ENCODE measurements at regions not wholly inside any gene's neighbourhood (a gene's known extent, or its start where the extent isn't known, plus 50 kb on each side); places are given as distances from the start of the nearest gene placed in this dataset.

DNA sequence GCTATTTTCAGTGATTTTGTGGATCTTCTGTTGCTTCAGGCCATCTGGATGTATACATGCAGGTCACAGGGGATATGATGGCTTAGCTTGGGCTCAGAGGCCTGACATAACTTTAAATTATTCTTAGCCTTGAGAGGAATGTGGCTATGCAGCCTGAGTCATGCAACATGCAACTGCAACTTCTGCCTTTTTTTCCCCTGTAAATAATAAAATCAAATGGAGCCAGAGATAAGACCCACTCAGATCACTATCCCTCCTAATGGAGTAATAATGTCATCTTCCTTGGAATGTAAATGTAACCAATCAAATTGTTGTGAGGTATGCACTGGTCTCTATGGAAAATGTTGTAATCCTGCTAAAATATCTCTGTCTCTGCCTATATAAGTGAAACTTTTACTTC lies 54.9 kb downstream of the MAGEB17 start:
- no peak overlapping the region for H3K27ac ChIP-seq
- H3K9me3 ChIP-seq (ENCODE audit: severe bottlenecking) = peaks cover 2% of the 10 kb centered on the region
- H3K27me3 ChIP-seq (ENCODE audit: insufficient read depth, low read depth, severe bottlenecking) = peaks cover 9% of the 10 kb centered on the region
- H3K4me3 ChIP-seq (ENCODE audit: low read depth, low read length) = no peak overlapping the region
- H3K36me3 ChIP-seq = no peaks in the 10 kb centered on the region
- DNase-seq = no peak
- TF ChIP-seq, protein P1, sequence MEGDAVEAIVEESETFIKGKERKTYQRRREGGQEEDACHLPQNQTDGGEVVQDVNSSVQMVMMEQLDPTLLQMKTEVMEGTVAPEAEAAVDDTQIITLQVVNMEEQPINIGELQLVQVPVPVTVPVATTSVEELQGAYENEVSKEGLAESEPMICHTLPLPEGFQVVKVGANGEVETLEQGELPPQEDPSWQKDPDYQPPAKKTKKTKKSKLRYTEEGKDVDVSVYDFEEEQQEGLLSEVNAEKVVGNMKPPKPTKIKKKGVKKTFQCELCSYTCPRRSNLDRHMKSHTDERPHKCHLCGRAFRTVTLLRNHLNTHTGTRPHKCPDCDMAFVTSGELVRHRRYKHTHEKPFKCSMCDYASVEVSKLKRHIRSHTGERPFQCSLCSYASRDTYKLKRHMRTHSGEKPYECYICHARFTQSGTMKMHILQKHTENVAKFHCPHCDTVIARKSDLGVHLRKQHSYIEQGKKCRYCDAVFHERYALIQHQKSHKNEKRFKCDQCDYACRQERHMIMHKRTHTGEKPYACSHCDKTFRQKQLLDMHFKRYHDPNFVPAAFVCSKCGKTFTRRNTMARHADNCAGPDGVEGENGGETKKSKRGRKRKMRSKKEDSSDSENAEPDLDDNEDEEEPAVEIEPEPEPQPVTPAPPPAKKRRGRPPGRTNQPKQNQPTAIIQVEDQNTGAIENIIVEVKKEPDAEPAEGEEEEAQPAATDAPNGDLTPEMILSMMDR (IDR thresholded peaks at IDR 0.05; ENCODE audit: low read depth, low read length) = no peak

DNA sequence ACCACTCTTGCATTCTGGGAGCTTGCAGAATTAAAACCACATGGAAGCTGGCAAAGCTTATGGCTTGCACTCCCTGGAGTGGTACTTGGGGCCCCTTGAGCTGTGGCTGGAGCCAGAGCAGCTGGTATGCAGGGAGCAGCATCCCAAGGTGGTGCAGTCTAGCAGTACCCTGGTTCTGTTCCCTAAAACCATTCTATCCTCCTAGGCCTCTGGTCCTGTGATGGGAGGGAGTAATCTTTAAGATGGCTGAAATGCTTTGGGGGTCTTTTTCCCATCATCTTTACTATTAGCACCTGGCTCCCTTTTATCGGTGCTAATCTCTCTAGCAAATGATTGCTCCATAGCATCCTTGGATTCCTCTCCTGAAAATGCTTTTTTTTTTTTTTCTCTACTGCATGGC lies 56.1 kb downstream of the MAGEB17 start:
- TF ChIP-seq, protein P1 (IDR thresholded peaks at IDR 0.05; ENCODE audit: low read depth, low read length) = no peak
- no peak overlapping the region for H3K27ac ChIP-seq
- peaks cover 9% of the 10 kb centered on the region for H3K27me3 ChIP-seq (ENCODE audit: insufficient read depth, low read depth, severe bottlenecking)
- H3K9me3 ChIP-seq (ENCODE audit: severe bottlenecking) = peaks cover 2% of the 10 kb centered on the region
- H3K4me3 ChIP-seq (ENCODE audit: low read depth, low read length) = no peak overlapping the region
- H3K36me3 ChIP-seq = no peaks in the 10 kb centered on the region
- no peak for DNase-seq

DNA sequence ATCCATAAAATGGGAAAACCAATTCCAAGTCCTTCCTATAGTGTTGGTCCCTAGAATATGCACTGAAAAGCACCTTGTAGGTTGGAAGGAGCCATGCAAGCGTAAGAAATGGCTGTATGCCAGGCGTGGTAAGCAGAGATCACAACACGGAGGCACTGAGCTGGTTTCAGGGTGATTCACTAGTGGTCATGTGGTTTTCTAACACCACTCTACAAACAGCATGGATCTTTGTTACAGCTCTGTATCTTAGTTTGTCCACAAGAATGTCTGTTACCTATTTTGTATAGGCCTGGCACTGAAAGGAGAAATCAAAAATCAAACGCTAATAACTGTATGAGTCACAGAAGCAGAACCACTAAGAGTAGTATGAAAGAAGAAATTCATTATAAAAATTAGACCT lies 71.9 kb downstream of the MAGEB17 start:
- Histone ChIP-seq H3K27ac (no peak overlapping the region), H3K27me3 (ENCODE audit: insufficient read depth, low read depth, severe bottlenecking) (peaks cover 42% of the 10 kb centered on the region), H3K4me3 (ENCODE audit: low read depth, low read length) (no peak overlapping the region), H3K9me3 (ENCODE audit: severe bottlenecking) (no peaks in the 10 kb centered on the region), H3K36me3 (no peaks in the 10 kb centered on the region)
- no peak for DNase-seq
- TF ChIP-seq, protein P1 (IDR thresholded peaks at IDR 0.05; ENCODE audit: low read depth, low read length) = no peak

DNA sequence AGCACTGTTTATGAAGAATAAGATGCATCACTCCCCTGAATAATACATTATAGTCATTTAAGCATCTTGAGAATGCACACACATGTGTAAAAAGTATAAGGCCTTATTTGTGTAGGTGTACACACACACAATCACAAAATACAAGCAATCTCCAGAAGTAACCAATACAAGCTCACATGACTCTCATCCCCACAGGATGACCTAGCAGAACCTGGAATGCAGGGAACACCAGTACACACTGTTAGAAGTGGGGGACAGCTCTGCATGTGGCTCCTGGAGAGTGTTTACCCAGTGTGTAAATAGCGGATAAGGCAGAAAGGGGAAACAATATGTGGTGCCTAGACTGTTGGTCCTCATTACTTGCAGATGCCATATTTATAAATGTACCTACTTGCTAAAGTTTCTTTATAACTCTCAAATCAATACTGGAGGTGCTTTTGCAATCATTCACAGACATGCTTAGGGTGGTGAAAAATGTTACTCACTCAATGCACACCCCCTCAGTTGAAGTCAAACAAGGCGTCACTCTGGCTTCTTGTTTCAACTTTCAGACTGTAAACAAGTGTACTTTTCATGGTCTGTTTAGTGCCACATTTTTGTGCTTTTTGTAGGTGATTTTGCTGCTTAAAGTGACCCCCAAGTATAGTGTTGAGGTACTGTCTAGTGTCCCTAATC lies 73.1 kb downstream of the MAGEB17 start:
- no peak overlapping the region for H3K27ac ChIP-seq
- no peaks in the 10 kb centered on the region for H3K9me3 ChIP-seq (ENCODE audit: severe bottlenecking)
- H3K36me3 ChIP-seq = no peaks in the 10 kb centered on the region
- peaks cover 44% of the 10 kb centered on the region for H3K27me3 ChIP-seq (ENCODE audit: insufficient read depth, low read depth, severe bottlenecking)
- no peak overlapping the region for H3K4me3 ChIP-seq (ENCODE audit: low read depth, low read length)
- DNase-seq = no peak
- TF ChIP-seq, protein P1 (IDR thresholded peaks at IDR 0.05; ENCODE audit: low read depth, low read length) = no peak

DNA sequence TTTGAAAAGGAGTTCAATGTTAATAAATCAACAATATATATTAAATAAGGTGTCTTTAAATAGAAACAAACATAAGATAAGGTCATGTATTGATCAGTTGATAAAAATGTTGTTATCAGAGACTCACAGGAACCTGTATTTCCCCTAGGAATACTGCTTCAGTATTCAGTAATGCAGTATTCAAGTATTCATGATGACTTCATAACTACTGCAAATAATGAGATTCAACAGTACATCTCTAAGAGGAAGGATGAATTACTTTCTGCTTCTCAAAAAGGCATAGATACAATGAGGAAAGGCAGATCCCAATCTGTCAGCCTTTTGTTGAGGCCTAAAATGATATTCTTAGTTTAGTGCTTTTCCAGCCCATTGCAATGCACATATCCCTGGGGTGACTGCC lies 73.7 kb downstream of the MAGEB17 start:
- DNase-seq = no peak
- TF ChIP-seq, protein P1 (IDR thresholded peaks at IDR 0.05; ENCODE audit: low read depth, low read length) = no peak
- H3K4me3 ChIP-seq (ENCODE audit: low read depth, low read length) = no peak overlapping the region
- no peaks in the 10 kb centered on the region for H3K36me3 ChIP-seq
- peaks cover 44% of the 10 kb centered on the region for H3K27me3 ChIP-seq (ENCODE audit: insufficient read depth, low read depth, severe bottlenecking)
- H3K9me3 ChIP-seq (ENCODE audit: severe bottlenecking) = no peaks in the 10 kb centered on the region
- H3K27ac ChIP-seq = no peak overlapping the region

DNA sequence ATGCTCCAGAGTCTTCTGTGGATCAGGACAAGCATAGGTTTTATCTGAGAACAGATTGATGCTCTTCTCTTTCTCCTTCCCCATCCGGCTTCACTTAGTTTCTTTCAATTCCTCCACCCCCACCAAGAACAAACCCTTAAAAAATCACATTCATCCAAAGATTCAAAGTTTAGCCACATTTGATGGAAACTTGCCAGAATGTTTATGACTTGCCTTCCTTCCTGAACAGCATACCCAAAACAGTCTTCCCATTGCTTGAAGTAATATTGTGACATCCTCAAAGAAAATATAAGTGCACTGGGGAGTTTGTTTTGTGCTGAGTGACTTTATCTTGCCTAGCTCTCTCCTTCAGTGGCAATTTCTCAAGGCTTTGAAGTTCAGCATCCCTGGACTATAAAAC lies 83.0 kb downstream of the MAGEB17 start:
- DNase-seq = no peak
- H3K27me3 ChIP-seq (ENCODE audit: insufficient read depth, low read depth, severe bottlenecking) = peaks cover 58% of the 10 kb centered on the region
- no peak overlapping the region for H3K4me3 ChIP-seq (ENCODE audit: low read depth, low read length)
- H3K27ac ChIP-seq = no peak overlapping the region
- H3K9me3 ChIP-seq (ENCODE audit: severe bottlenecking) = no peaks in the 10 kb centered on the region
- no peaks in the 10 kb centered on the region for H3K36me3 ChIP-seq
- TF ChIP-seq, protein P1 (IDR thresholded peaks at IDR 0.05; ENCODE audit: low read depth, low read length) = no peak

All from WERI-Rb-1 (cell line).